Suprapubic skin (tissue), 4 donors: ENCODE measurements at regions not wholly inside any gene's neighbourhood (a gene's known extent, or its start where the extent isn't known, plus 50 kb on each side); places are given as distances from the start of the nearest gene placed in this dataset.

Experiments used
- CTCF ChIP-seq, 2 donors: fragments of 200-600 bp in 1 of 2; fragments of 450-650 bp in 1 of 2; sonication (generic) in 1 of 2; IDR thresholded peaks; one replicate each; pipeline ENCODE4 v1.5.1; 2016 to 2019; ENCODE audit warnings: antibody characterized with exemption in 2 of 2, mild to moderate bottlenecking in 1 of 2, moderate library complexity in 1 of 2
- EP300 ChIP-seq: sonication (generic); formaldehyde crosslinking; IDR thresholded peaks from one replicate; pipeline ENCODE4 v1.6.1; 2017; ENCODE audit warnings: antibody characterized with exemption
- POLR2A ChIP-seq, 2 donors: fragments of 450-650 bp; IDR thresholded peaks; one replicate each; pipeline ENCODE4 v1.6.1; 2017; ENCODE audit warnings: antibody characterized with exemption in 2 of 2, mild to moderate bottlenecking in 2 of 2, moderate library complexity in 2 of 2
- POLR2AphosphoS5 ChIP-seq, 3 donors: sonication (generic); formaldehyde crosslinking; IDR thresholded peaks; one replicate each; pipeline ENCODE4 v1.6.1; 2017; ENCODE audit warnings: antibody characterized with exemption in 3 of 3

- TF ChIP-seq EP300 (no peak), CTCF (IDR thresholded peaks at IDR 0.05) (no peak), POLR2A (IDR thresholded peaks at IDR 0.05) (no peak), POLR2AphosphoS5 (IDR thresholded peaks at IDR 0.05) (no peak)
These were observed 81.7 kb upstream of the MPP7 start for GRCh38 chr10:28384557-28384956.
